HT1080 (cell line): ENCODE measurements at regions not wholly inside any gene's neighbourhood (a gene's known extent, or its start where the extent isn't known, plus 50 kb on each side); places are given as distances from the start of the nearest gene placed in this dataset.
A peak's percentile ranks its signal among the peaks of the same experiment; 100 is the strongest.

Source experiments
- DNase-seq: peaks from one replicate; pipeline ENCODE4 v3.0.0-alpha.2; 2015; ENCODE audit warnings: low read depth

GRCh38 chr2:60064687-60065389 lies 488.6 kb downstream of the BCL11A start:
- DNase-seq, result no peak

GRCh38 chr2:60058781-60059180 lies 494.7 kb downstream of the BCL11A start:
- DNase-seq, result no peak

- DNase-seq, result no peak
These were observed 498.7 kb downstream of the BCL11A start for GRCh38 chr2:60054571-60055340.

- DNase-seq, result no peak
These were observed 499.7 kb downstream of the BCL11A start for GRCh38 chr2:60053791-60054190.

GRCh38 chr2:60052601-60053000 lies 500.9 kb downstream of the BCL11A start:
- no peak for DNase-seq

GRCh38 chr2:60051991-60052390 lies 501.5 kb downstream of the BCL11A start:
- DNase-seq, result no peak

GRCh38 chr2:60047944-60048525 lies 505.4 kb downstream of the BCL11A start:
- DNase-seq, result no peak

- DNase-seq, result no peak
These were observed 506.1 kb downstream of the BCL11A start for GRCh38 chr2:60047347-60047746.

GRCh38 chr2:60046529-60046928 lies 506.9 kb downstream of the BCL11A start:
- DNase-seq, result peak; percentile 21

GRCh38 chr2:60045456-60045855 lies 508.0 kb downstream of the BCL11A start:
- DNase-seq, result no peak

GRCh38 chr2:60044484-60044883 lies 509.0 kb downstream of the BCL11A start:
- DNase-seq, result no peak

GRCh38 chr2:60042023-60042422 lies 511.4 kb downstream of the BCL11A start:
- no peak for DNase-seq

- no peak for DNase-seq
These were observed 520.1 kb downstream of the BCL11A start for GRCh38 chr2:60033325-60033724.

- DNase-seq, result no peak
These were observed 523.9 kb downstream of the BCL11A start for GRCh38 chr2:60029566-60029883.

- no peak for DNase-seq
These were observed 524.4 kb downstream of the BCL11A start for GRCh38 chr2:60028849-60029565.

- DNase-seq, result no peak
These were observed 528.0 kb downstream of the BCL11A start for GRCh38 chr2:60025496-60025895.

GRCh38 chr2:60023256-60023985 lies 530.0 kb downstream of the BCL11A start:
- DNase-seq, result no peak

- DNase-seq, result no peak
These were observed 545.8 kb downstream of the BCL11A start for GRCh38 chr2:60007671-60008070.

GRCh38 chr2:60003076-60003475 lies 550.4 kb downstream of the BCL11A start:
- no peak for DNase-seq

GRCh38 chr2:60002183-60002867 lies 551.1 kb downstream of the BCL11A start:
- no peak for DNase-seq

GRCh38 chr2:60000686-60001085 lies 552.8 kb downstream of the BCL11A start:
- DNase-seq, result no peak
